ENCODE measurements at regions not wholly inside any gene's neighbourhood (a gene's known extent, or its start where the extent isn't known, plus 50 kb on each side); places are given as distances from the start of the nearest gene placed in this dataset.

GRCh38 chr7:85583131-85583953 is 396.5 kb upstream of the SEMA3D start:
- WGBS (ENCODE audit: missing lambda C conversion rate), result 49% methylated on average over 6 of the region's 6 CpGs
- no peak for ATAC-seq
- Histone ChIP-seq H3K4me3 (no peak overlapping the region), H3K4me1 (no peaks in the 10 kb centered on the region), H3K4me2 (no peak overlapping the region), H3K27ac (no peak overlapping the region), H3K9me3 (no peaks in the 10 kb centered on the region)
- no peak for DNase-seq (ENCODE audit: low read depth in 1 of 2, low spot score in 1 of 2)
- no peak for TF ChIP-seq BHLHE40 (IDR thresholded peaks at IDR 0.05; ENCODE audit: low read depth, low read length)
- no peak for TF ChIP-seq ATOH8 (CRISPR knock-in tag; IDR thresholded peaks at IDR 0.05; ENCODE audit: low read depth)
- no peak for TF ChIP-seq CEBPB (IDR thresholded peaks at IDR 0.05)
- TF ChIP-seq ZFP36 (IDR thresholded peaks at IDR 0.05; ENCODE audit: borderline replicate concordance, partially characterized antibody), result no peak
- no peak for TF ChIP-seq TFCP2L1 (CRISPR knock-in tag; IDR thresholded peaks at IDR 0.05)
- TF ChIP-seq SMC3 (IDR thresholded peaks at IDR 0.05), result no peak
- no peak for TF ChIP-seq TP53 (CRISPR knock-in tag; IDR thresholded peaks at IDR 0.05)
- TF ChIP-seq NPAS2 (CRISPR knock-in tag; IDR thresholded peaks at IDR 0.05; ENCODE audit: borderline replicate concordance), result no peak
- TF ChIP-seq CBX2 (IDR thresholded peaks at IDR 0.05; ENCODE audit: borderline replicate concordance, low read depth), result no peak
- TF ChIP-seq CBX8 (IDR thresholded peaks at IDR 0.05), result no peak
- TF ChIP-seq HES2 (IDR thresholded peaks at IDR 0.05), result no peak
- no peak for TF ChIP-seq POLR2A (IDR thresholded peaks at IDR 0.05; ENCODE audit: low read length)
- TF ChIP-seq HOXA7 (CRISPR knock-in tag; IDR thresholded peaks at IDR 0.05), result no peak
- no peak for TF ChIP-seq HOXB13 (CRISPR knock-in tag; IDR thresholded peaks at IDR 0.05; ENCODE audit: low read depth)
- POLR2A ChIA-PET, result no interaction called here
- FAIRE-seq, result no peak
- CTCF ChIA-PET, result interaction anchor here (0.5 to 1.4 kb wide), 2 partner anchors 29 to 1537 kb away, joined by 4 read pairs; no protein-coding TSS in a partner anchor

- no peak overlapping the region for H3K4me3 ChIP-seq
- H3K4me1 ChIP-seq, result no peaks in the 10 kb centered on the region
- no peak for DNase-seq (ENCODE audit: low read depth in 1 of 2, low spot score in 1 of 2)
- FAIRE-seq, result no peak
- H3K4me2 ChIP-seq, result no peak overlapping the region
- H3K9me3 ChIP-seq, result no peaks in the 10 kb centered on the region
- 83% methylated on average over 4 of the region's 4 CpGs for WGBS (ENCODE audit: missing lambda C conversion rate)
- ChIA-PET POLR2A (no interaction called here), CTCF (no interaction called here)
- ATAC-seq, result no peak
- TF ChIP-seq ZSCAN20 (CRISPR knock-in tag; IDR thresholded peaks at IDR 0.05) (no peak), CEBPB (IDR thresholded peaks at IDR 0.05) (no peak), RARB (CRISPR knock-in tag; IDR thresholded peaks at IDR 0.05) (no peak), NFE2L2 (conservative IDR thresholded peaks at IDR 0.05; ENCODE audit: low read length) (no peak), MAZ (IDR thresholded peaks at IDR 0.05; ENCODE audit: borderline replicate concordance, low read depth, low read length) (no peak), SMC3 (IDR thresholded peaks at IDR 0.05) (no peak), RNF2 (IDR thresholded peaks at IDR 0.05; ENCODE audit: borderline replicate concordance, low read depth) (no peak), ZC3H11A (IDR thresholded peaks at IDR 0.05) (no peak), ATOH8 (CRISPR knock-in tag; IDR thresholded peaks at IDR 0.05; ENCODE audit: low read depth) (no peak), KDM5A (IDR thresholded peaks at IDR 0.05) (no peak), REST (IDR thresholded peaks at IDR 0.05) (no peak), CHD2 (IDR thresholded peaks at IDR 0.05; ENCODE audit: low read length, partially characterized antibody) (no peak), FOSB (CRISPR knock-in tag; IDR thresholded peaks at IDR 0.05) (no peak), MAX (IDR thresholded peaks at IDR 0.05) (no peak), HDAC2 (IDR thresholded peaks at IDR 0.05) (no peak), TFCP2L1 (CRISPR knock-in tag; IDR thresholded peaks at IDR 0.05) (no peak), E2F6 (IDR thresholded peaks at IDR 0.05; ENCODE audit: borderline replicate concordance, low read depth) (no peak), USF2 (IDR thresholded peaks at IDR 0.05) (no peak)
- no peak overlapping the region for H3K27ac ChIP-seq
Observed at GRCh38 chr7:85573844-85574243, 387.0 kb upstream of the SEMA3D start.

All from A549 (cell line).